Smooth muscle cell (in vitro differentiated cells): ENCODE measurements at regions not wholly inside any gene's neighbourhood (a gene's known extent, or its start where the extent isn't known, plus 50 kb on each side); places are given as distances from the start of the nearest gene placed in this dataset.

ENCODE experiments used
- DNase-seq: peaks from one replicate; lab custom pipeline; 2025; ENCODE audit not compliant: unreplicated experiment; lab: John Stamatoyannopoulos, UW
- H2AFZ ChIP-seq: fragments of 200-600 bp; sonication (generic); 2 replicates; pipeline ENCODE4 v1.6.0; 2016; ENCODE audit warnings: antibody characterized with exemption, low read depth, mild to moderate bottlenecking
- H3F3A ChIP-seq: fragments of 200-600 bp; sonication (generic); 2 replicates; pipeline ENCODE4 v1.6.0; 2017; ENCODE audit warnings: antibody characterized with exemption, low read depth
- H3K27ac ChIP-seq: fragments of 200-600 bp; sonication (generic); 2 replicates; pipeline ENCODE4 v1.5.1; 2016; ENCODE audit warnings: low read depth, mild to moderate bottlenecking
- H3K27me3 ChIP-seq: fragments of 200-600 bp; sonication (generic); 2 replicates; pipeline ENCODE4 v1.6.1; 2016; ENCODE audit warnings: low read depth, mild to moderate bottlenecking
- H3K36me3 ChIP-seq: fragments of 200-600 bp; sonication (generic); 2 replicates; pipeline ENCODE4 v1.5.1; 2016; ENCODE audit warnings: low read depth
- H3K4me1 ChIP-seq: fragments of 200-600 bp; sonication (generic); 2 replicates; pipeline ENCODE4 v1.5.1; 2016; ENCODE audit warnings: low read depth
- H3K4me2 ChIP-seq: fragments of 200-600 bp; sonication (generic); 2 replicates; pipeline ENCODE4 v1.6.0; 2016; ENCODE audit warnings: mild to moderate bottlenecking
- H3K4me3 ChIP-seq: fragments of 200-600 bp; sonication (generic); 2 replicates; pipeline ENCODE4 v1.5.1; 2016; ENCODE audit warnings: mild to moderate bottlenecking
- H3K79me2 ChIP-seq: fragments of 200-600 bp; sonication (generic); 2 replicates; pipeline ENCODE4 v1.6.0; 2016; ENCODE audit warnings: low read depth, mild to moderate bottlenecking
- H3K9ac ChIP-seq: fragments of 200-600 bp; sonication (generic); 2 replicates; pipeline ENCODE4 v1.6.0; 2016; ENCODE audit warnings: low read depth
- H3K9me3 ChIP-seq: fragments of 200-600 bp; sonication (generic); replicated peaks from 2 replicates; pipeline ENCODE4 v1.5.1; 2016; ENCODE audit warnings: low read depth
- H4K20me1 ChIP-seq: fragments of 200-600 bp; sonication (generic); 2 replicates; pipeline ENCODE4 v1.6.0; 2016; ENCODE audit warnings: low read depth
- CTCF ChIP-seq: fragments of 200-600 bp; sonication (generic); IDR thresholded peaks from 2 replicates; pipeline ENCODE4 v1.5.1; 2017; ENCODE audit warnings: borderline replicate concordance, mild to moderate bottlenecking, antibody characterized with exemption; ENCODE audit not compliant: insufficient read depth, poor library complexity, severe bottlenecking
- WGBS: methylation state at CpG from one replicate; pipeline ENCODE4 v1.1.7; 2016; ENCODE audit warnings: low lambda C conversion rate; 5-methylcytosine and 5-hydroxymethylcytosine counted together

DNA sequence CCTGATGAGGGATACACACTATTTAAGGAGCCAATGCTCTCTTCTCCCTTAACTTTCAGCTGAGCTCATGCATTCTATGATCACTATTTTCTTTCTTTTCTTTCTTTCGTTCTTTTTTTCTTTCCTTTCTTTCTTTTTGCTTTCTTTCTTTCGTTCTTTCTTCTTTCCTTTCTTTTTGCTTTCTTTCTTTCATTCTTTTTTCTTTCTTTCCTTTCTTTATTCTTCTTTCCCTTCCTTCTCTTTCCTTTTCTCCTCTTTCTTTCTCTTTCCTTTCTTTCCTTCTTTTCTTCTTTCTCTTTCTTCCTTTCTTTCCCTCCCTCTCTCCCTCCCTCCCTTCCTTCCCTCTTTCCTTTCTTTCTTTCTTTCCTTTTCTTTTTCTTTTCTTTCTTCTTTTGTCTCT, 761.2 kb downstream of the SEMA5A start:
- Histone ChIP-seq H3K79me2 (no peaks in the 10 kb centered on the region), H3K4me1 (no peaks in the 10 kb centered on the region), H3K9ac (no peak overlapping the region), H4K20me1 (no peaks in the 10 kb centered on the region), H2AFZ (no peak overlapping the region), H3K9me3 (no peaks in the 10 kb centered on the region), H3K4me2 (no peak overlapping the region), H3F3A (no peaks in the 10 kb centered on the region), H3K27ac (no peak overlapping the region), H3K4me3 (no peak overlapping the region), H3K27me3 (no peaks in the 10 kb centered on the region), H3K36me3 (no peaks in the 10 kb centered on the region)
- 59% methylated on average over 2 of the region's 2 CpGs for WGBS
- TF ChIP-seq CTCF, result no peak
- DNase-seq, result no peak

DNA sequence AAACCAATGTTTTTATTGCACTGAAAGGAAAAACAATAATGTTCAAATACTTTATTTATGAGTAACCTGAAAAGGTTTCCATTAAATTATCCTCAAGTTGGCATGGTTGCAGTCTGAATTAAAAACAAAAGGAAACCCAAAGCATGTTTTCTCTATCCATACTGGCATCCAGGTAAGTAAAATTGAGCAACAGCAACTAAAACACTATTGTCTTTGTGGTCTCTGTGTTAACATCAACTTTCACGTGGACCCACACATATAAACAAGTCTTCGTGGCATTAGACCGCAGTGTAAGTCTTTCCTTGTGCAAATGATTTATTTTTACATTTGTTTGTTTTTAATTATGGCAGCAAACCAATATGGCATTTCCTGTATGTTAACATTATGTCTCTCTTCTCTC, 757.6 kb downstream of the SEMA5A start:
- no peaks in the 10 kb centered on the region for H3K4me1 ChIP-seq
- H3K36me3 ChIP-seq, result no peaks in the 10 kb centered on the region
- no peaks in the 10 kb centered on the region for H3K9me3 ChIP-seq
- H3K9ac ChIP-seq, result no peak overlapping the region
- no peaks in the 10 kb centered on the region for H3F3A ChIP-seq
- TF ChIP-seq CTCF, result no peak
- H3K27ac ChIP-seq, result no peak overlapping the region
- no peak overlapping the region for H2AFZ ChIP-seq
- no peaks in the 10 kb centered on the region for H3K27me3 ChIP-seq
- no peaks in the 10 kb centered on the region for H4K20me1 ChIP-seq
- H3K4me3 ChIP-seq, result no peak overlapping the region
- no peaks in the 10 kb centered on the region for H3K79me2 ChIP-seq
- H3K4me2 ChIP-seq, result no peak overlapping the region
- no peak for DNase-seq
- WGBS, result 85% methylated on average over 3 of the region's 3 CpGs

GRCh38 chr5:8805653-8806052, 740.2 kb downstream of the SEMA5A start:
- no peaks in the 10 kb centered on the region for H3K36me3 ChIP-seq
- no peaks in the 10 kb centered on the region for H3K4me1 ChIP-seq
- DNase-seq, result no peak
- H3K4me2 ChIP-seq, result no peak overlapping the region
- H3K79me2 ChIP-seq, result no peaks in the 10 kb centered on the region
- no peak for TF ChIP-seq CTCF
- H2AFZ ChIP-seq, result no peak overlapping the region
- no peaks in the 10 kb centered on the region for H3F3A ChIP-seq
- no peak overlapping the region for H3K9ac ChIP-seq
- H3K9me3 ChIP-seq, result no peaks in the 10 kb centered on the region
- no peaks in the 10 kb centered on the region for H4K20me1 ChIP-seq
- H3K27ac ChIP-seq, result no peak overlapping the region
- no peaks in the 10 kb centered on the region for H3K27me3 ChIP-seq
- H3K4me3 ChIP-seq, result no peak overlapping the region

DNA sequence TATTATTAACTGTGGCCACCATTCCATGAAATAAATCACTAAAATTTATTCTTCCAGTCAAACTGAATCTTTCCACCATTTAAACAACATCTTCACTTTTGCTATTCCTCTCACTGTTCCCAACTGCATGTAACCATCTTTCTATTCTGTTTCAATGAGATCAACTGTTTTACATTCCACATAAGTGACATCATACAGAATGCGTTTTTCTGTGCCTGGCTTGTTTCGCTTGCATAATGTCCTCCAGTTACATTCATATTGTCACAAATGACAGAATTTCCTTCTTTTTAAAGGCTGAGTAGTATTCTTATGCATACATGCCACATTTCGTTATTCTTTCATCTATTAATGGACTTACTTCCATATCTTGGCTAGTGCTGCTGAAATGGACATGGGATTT, 738.2 kb downstream of the SEMA5A start:
- Histone ChIP-seq H3F3A (no peaks in the 10 kb centered on the region), H4K20me1 (no peaks in the 10 kb centered on the region), H2AFZ (no peak overlapping the region), H3K4me2 (no peak overlapping the region), H3K27me3 (no peaks in the 10 kb centered on the region), H3K27ac (no peak overlapping the region), H3K79me2 (no peaks in the 10 kb centered on the region), H3K36me3 (no peaks in the 10 kb centered on the region), H3K9me3 (no peaks in the 10 kb centered on the region), H3K4me3 (no peak overlapping the region), H3K4me1 (no peaks in the 10 kb centered on the region), H3K9ac (no peak overlapping the region)
- no peak for DNase-seq
- no peak for TF ChIP-seq CTCF
- 36% methylated on average over 3 of the region's 3 CpGs for WGBS
